HepG2 (cell line): ENCODE measurements at regions not wholly inside any gene's neighbourhood (a gene's known extent, or its start where the extent isn't known, plus 50 kb on each side); places are given as distances from the start of the nearest gene placed in this dataset.

ENCODE experiments used
- ATAC-seq: fragments of 200-7000 bp; cut with Tn5 transposase; 3 replicates; pipeline ENCODE4 v1.9.1; 2020; ENCODE audit warnings: mild to moderate bottlenecking, moderate library complexity
- BruUV-seq: library from RNA; stranded (reverse); fragments of 400-500 nt; replicated peaks from 2 replicates; lab custom pipeline; 2021; lab: Mats Ljungman, UMichigan
- CTCF ChIA-PET: fragments of 300-600 bp; formaldehyde crosslinking; extraction: SDS; loops from one replicate; lab custom pipeline; 2021; ENCODE audit warnings: low total read pairs, inconsistent platforms, low intra/inter-chr PET ratio; lab: Yijun Ruan, JAX
- POLR2A ChIA-PET: fragments of 350-600 bp; sonication (Branson Sonifier 250); formaldehyde crosslinking; loops from one replicate; lab custom pipeline; 2020; ENCODE audit warnings: antibody characterized with exemption, inconsistent platforms; lab: Yijun Ruan, JAX
- DNase-seq: peaks from one replicate; pipeline ENCODE4 v3.0.0-alpha.2; 2015; ENCODE audit warnings: low spot score
- FAIRE-seq: peaks from 3 replicates; lab custom pipeline; 2011; peaks lifted over from hg19 to GRCh38; lab: Jason Lieb, UNC
- H2AFZ ChIP-seq: one replicate; pipeline ENCODE4 v1.6.1; 2011; ENCODE audit warnings: low read length, inconsistent platforms
- H3K27ac ChIP-seq: fragments of 300-600 bp; 3 replicates; pipeline ENCODE4 v1.8.0; 2011; ENCODE audit warnings: mixed run types, mild to moderate bottlenecking, mixed read lengths, low read length, inconsistent platforms; ENCODE audit not compliant: insufficient read depth; ENCODE audit errors: extremely low read length
- H3K27me3 ChIP-seq, 2 experiments: fragments of 200-600 bp in 1 of 2; 2 replicates in 1 of 2; 3 replicates in 1 of 2; pipeline versions ENCODE4 v1.6.0 to v1.8.0; 2011; ENCODE audit warnings: low read length in 2 of 2, mild to moderate bottlenecking in 2 of 2, moderate library complexity in 2 of 2, inconsistent platforms in 1 of 2; ENCODE audit not compliant: insufficient read depth in 2 of 2, control insufficient read depth in 1 of 2
- H3K36me3 ChIP-seq, 2 experiments: fragments of 200-600 bp in 1 of 2; replicated peaks in 1 of 2; 2 replicates in 1 of 2; 3 replicates in 1 of 2; pipeline versions ENCODE4 v1.5.1 to v1.8.0; 2011; ENCODE audit warnings: low read length in 2 of 2, inconsistent platforms in 1 of 2; ENCODE audit not compliant: insufficient read depth in 2 of 2, control insufficient read depth in 1 of 2
- H3K4me1 ChIP-seq: 2 replicates; pipeline ENCODE4 v1.5.1; 2012; ENCODE audit warnings: low read length, inconsistent platforms; ENCODE audit not compliant: insufficient read depth
- H3K4me2 ChIP-seq: 2 replicates; pipeline ENCODE4 v1.6.0; 2011; ENCODE audit warnings: low read depth, low read length, inconsistent platforms
- H3K4me3 ChIP-seq, 3 experiments: fragments of 200-600 bp in 1 of 3; sonication (generic), shearing (Covaris generic) in 1 of 3; replicated peaks in 1 of 3; 2 replicates each; pipeline ENCODE4 v1.5.1; 2011 to 2016; ENCODE audit warnings: low read length in 3 of 3, inconsistent platforms in 2 of 3, low read depth in 2 of 3, mild to moderate bottlenecking in 2 of 3, control low read depth in 1 of 3, mixed read lengths in 1 of 3; ENCODE audit not compliant: insufficient read depth in 1 of 3
- H3K79me2 ChIP-seq: one replicate; pipeline ENCODE4 v1.6.1; 2011; ENCODE audit warnings: low read length, inconsistent platforms; ENCODE audit not compliant: insufficient read depth
- H3K9ac ChIP-seq: 2 replicates; pipeline ENCODE4 v1.6.0; 2011; ENCODE audit warnings: mild to moderate bottlenecking, low read depth, low read length, inconsistent platforms; ENCODE audit not compliant: insufficient read depth
- H3K9me3 ChIP-seq: 2 replicates; pipeline ENCODE4 v1.5.1; 2012; ENCODE audit warnings: mild to moderate bottlenecking, low read length
- H4K20me1 ChIP-seq: 2 replicates; pipeline ENCODE4 v1.6.0; 2011; ENCODE audit warnings: inconsistent platforms, mild to moderate bottlenecking, low read length, moderate library complexity; ENCODE audit not compliant: insufficient read depth
- HES4 ChIP-seq: sonication (generic); formaldehyde crosslinking; IDR thresholded peaks from 2 replicates; pipeline ENCODE4 v1.9.0; 2021; ENCODE audit warnings: mild to moderate bottlenecking, missing genetic modification reagents, borderline replicate concordance
- HNRNPK ChIP-seq: fragments of 200-400 bp; formaldehyde crosslinking; IDR thresholded peaks from 2 replicates; pipeline ENCODE4 v1.6.1; 2018; ENCODE audit warnings: low read length, low read depth, moderate library complexity, mild to moderate bottlenecking; ENCODE audit not compliant: poor library complexity, severe bottlenecking
- MAFG ChIP-seq: sonication (generic); formaldehyde crosslinking; IDR thresholded peaks from 2 replicates; pipeline ENCODE4 v1.5.1; 2020; ENCODE audit warnings: mild to moderate bottlenecking, missing genetic modification reagents
- SMAD3 ChIP-seq: sonication (generic); formaldehyde crosslinking; IDR thresholded peaks from 2 replicates; pipeline ENCODE4 v1.4.0; 2020; ENCODE audit warnings: missing genetic modification reagents
- SRSF4 ChIP-seq: fragments of 200-400 bp; formaldehyde crosslinking; IDR thresholded peaks from one replicate; pipeline ENCODE4 v1.6.1; 2018; ENCODE audit warnings: mild to moderate bottlenecking, low read depth, low read length, moderate library complexity; ENCODE audit not compliant: poor library complexity, severe bottlenecking
- ZNF558 ChIP-seq: sonication (generic); formaldehyde crosslinking; IDR thresholded peaks from 2 replicates; pipeline ENCODE4 v1.9.0; 2022; ENCODE audit warnings: mild to moderate bottlenecking, missing genetic modification reagents, borderline replicate concordance
- ZNF709 ChIP-seq: sonication (generic); formaldehyde crosslinking; IDR thresholded peaks from 2 replicates; pipeline ENCODE4 v1.5.0; 2020; ENCODE audit warnings: mild to moderate bottlenecking, missing genetic modification reagents
- WGBS: methylation state at CpG from one replicate; pipeline ENCODE4 v1.1.6; 2017; ENCODE audit warnings: low lambda C conversion rate; 5-methylcytosine and 5-hydroxymethylcytosine counted together
- in situ Hi-C: cut with HindIII; loops from 2 replicates; pipeline ENCODE4 v1.10.0; 2017; ENCODE audit warnings: low pct_unique_long_range_greater_than_20kb; ENCODE audit not compliant: extremely low pct_ligation_motif_present
- intact Hi-C: fragments of 100-400 bp; cut with micrococcal nuclease; formaldehyde crosslinking; loops from one replicate; pipeline ENCODE4 v1.10.0; 2022; ENCODE audit not compliant: unreplicated experiment
- TF ChIP-seq, protein P1 (sequence below): sonication (generic); formaldehyde crosslinking; IDR thresholded peaks from 2 replicates; pipeline ENCODE4 v1.5.1; 2020; ENCODE audit warnings: mild to moderate bottlenecking, missing genetic modification reagents, borderline replicate concordance
- TF ChIP-seq, protein P2 (sequence below): sonication (generic); formaldehyde crosslinking; IDR thresholded peaks from 2 replicates; pipeline ENCODE4 v1.5.0; 2020; ENCODE audit warnings: mild to moderate bottlenecking, missing genetic modification reagents
- TF ChIP-seq, protein P3 (sequence below): IDR thresholded peaks from 2 replicates; pipeline ENCODE4 v1.6.1; 2016; ENCODE audit warnings: missing compliant biosample characterization, missing genetic modification reagents, borderline replicate concordance
- TF ChIP-seq, protein P4 (sequence below): sonication (generic); formaldehyde crosslinking; IDR thresholded peaks from 2 replicates; pipeline ENCODE4 v1.8.0; 2022; ENCODE audit warnings: missing genetic modification reagents, mild to moderate bottlenecking, inconsistent platforms, borderline replicate concordance

DNA sequence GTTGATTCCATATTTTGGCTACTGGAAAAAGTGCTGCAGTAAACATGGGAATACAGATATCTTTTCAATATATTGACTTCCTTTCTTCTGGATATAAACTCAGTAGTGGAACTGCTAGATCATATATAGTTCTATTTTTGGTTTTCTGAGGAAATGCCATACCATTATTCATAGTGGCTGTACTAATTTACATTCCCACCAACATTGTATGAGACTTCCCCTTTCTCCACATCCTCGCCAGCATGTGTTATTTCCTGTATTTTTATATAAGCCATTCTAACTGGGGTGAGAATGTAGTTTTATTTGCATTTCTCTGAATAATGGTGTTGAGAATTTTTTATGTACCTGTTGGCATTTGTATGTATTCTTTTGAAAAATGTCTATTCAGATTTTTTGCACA lies 385.2 kb downstream of the NUF2 start (continued):
- TF ChIP-seq, protein P1, sequence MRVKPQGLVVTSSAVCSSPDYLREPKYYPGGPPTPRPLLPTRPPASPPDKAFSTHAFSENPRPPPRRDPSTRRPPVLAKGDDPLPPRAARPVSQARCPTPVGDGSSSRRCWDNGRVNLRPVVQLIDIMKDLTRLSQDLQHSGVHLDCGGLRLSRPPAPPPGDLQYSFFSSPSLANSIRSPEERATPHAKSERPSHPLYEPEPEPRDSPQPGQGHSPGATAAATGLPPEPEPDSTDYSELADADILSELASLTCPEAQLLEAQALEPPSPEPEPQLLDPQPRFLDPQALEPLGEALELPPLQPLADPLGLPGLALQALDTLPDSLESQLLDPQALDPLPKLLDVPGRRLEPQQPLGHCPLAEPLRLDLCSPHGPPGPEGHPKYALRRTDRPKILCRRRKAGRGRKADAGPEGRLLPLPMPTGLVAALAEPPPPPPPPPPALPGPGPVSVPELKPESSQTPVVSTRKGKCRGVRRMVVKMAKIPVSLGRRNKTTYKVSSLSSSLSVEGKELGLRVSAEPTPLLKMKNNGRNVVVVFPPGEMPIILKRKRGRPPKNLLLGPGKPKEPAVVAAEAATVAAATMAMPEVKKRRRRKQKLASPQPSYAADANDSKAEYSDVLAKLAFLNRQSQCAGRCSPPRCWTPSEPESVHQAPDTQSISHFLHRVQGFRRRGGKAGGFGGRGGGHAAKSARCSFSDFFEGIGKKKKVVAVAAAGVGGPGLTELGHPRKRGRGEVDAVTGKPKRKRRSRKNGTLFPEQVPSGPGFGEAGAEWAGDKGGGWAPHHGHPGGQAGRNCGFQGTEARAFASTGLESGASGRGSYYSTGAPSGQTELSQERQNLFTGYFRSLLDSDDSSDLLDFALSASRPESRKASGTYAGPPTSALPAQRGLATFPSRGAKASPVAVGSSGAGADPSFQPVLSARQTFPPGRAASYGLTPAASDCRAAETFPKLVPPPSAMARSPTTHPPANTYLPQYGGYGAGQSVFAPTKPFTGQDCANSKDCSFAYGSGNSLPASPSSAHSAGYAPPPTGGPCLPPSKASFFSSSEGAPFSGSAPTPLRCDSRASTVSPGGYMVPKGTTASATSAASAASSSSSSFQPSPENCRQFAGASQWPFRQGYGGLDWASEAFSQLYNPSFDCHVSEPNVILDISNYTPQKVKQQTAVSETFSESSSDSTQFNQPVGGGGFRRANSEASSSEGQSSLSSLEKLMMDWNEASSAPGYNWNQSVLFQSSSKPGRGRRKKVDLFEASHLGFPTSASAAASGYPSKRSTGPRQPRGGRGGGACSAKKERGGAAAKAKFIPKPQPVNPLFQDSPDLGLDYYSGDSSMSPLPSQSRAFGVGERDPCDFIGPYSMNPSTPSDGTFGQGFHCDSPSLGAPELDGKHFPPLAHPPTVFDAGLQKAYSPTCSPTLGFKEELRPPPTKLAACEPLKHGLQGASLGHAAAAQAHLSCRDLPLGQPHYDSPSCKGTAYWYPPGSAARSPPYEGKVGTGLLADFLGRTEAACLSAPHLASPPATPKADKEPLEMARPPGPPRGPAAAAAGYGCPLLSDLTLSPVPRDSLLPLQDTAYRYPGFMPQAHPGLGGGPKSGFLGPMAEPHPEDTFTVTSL, result no peak
- no peak for TF ChIP-seq SRSF4
- TF ChIP-seq, protein P2, sequence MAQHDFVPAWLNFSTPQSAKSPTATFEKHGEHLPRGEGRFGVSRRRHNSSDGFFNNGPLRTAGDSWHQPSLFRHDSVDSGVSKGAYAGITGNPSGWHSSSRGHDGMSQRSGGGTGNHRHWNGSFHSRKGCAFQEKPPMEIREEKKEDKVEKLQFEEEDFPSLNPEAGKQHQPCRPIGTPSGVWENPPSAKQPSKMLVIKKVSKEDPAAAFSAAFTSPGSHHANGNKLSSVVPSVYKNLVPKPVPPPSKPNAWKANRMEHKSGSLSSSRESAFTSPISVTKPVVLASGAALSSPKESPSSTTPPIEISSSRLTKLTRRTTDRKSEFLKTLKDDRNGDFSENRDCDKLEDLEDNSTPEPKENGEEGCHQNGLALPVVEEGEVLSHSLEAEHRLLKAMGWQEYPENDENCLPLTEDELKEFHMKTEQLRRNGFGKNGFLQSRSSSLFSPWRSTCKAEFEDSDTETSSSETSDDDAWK (CRISPR knock-in tag), result no peak
- TF ChIP-seq, all 625 proteins: peak for 0

DNA sequence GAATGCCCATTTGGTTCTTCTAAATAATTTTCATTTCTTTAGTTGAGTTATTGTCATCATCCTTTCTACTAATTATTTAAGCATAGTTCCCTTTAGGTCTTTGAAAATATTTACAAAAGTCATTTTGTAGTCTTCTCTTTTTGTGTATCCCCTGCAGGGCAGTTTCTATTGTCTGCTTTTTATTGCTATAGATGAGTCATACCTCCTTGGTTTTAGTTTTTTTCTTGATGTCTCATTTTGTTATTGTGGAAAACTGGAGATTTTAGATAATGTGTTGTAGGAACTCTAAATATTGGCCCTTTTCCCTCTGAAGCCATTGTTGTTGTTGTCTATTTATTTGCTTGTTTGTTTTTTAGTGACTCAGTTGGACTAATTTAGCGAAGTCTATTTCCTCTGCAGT lies 387.9 kb downstream of the NUF2 start:
- Histone ChIP-seq H3K4me1 (no peaks in the 10 kb centered on the region), H4K20me1 (no peaks in the 10 kb centered on the region), H3K36me3 (no peaks in the 10 kb centered on the region), H3K9ac (no peak overlapping the region), H3K27me3 (no peaks in the 10 kb centered on the region), H3K4me3 (no peak overlapping the region), H3K4me2 (no peak overlapping the region), H3K27ac (no peak overlapping the region), H3K79me2 (no peaks in the 10 kb centered on the region), H2AFZ (no peak overlapping the region), H3K9me3 (peaks cover 59% of the 10 kb centered on the region)
- no TSS peak for BruUV-seq
- FAIRE-seq (no peak), ATAC-seq (no peak), DNase-seq (no peak)
- intact Hi-C loops (no loop called here), in situ Hi-C loops (no loop called here)
- ChIA-PET POLR2A (no interaction called here), CTCF (no interaction called here)
- WGBS, result 0% methylated on average over 1 of the region's 1 CpG
- no peak for TF ChIP-seq HES4
- TF ChIP-seq, protein P3, sequence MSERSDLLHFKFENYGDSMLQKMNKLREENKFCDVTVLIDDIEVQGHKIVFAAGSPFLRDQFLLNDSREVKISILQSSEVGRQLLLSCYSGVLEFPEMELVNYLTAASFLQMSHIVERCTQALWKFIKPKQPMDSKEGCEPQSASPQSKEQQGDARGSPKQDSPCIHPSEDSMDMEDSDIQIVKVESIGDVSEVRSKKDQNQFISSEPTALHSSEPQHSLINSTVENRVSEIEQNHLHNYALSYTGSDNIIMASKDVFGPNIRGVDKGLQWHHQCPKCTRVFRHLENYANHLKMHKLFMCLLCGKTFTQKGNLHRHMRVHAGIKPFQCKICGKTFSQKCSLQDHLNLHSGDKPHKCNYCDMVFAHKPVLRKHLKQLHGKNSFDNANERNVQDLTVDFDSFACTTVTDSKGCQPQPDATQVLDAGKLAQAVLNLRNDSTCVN, result no peak
- no peak for TF ChIP-seq ZNF709 (CRISPR knock-in tag)
- TF ChIP-seq ZNF558 (CRISPR knock-in tag), result no peak
- no peak for TF ChIP-seq HNRNPK
- no peak for TF ChIP-seq SMAD3 (CRISPR knock-in tag)
- TF ChIP-seq, protein P4, sequence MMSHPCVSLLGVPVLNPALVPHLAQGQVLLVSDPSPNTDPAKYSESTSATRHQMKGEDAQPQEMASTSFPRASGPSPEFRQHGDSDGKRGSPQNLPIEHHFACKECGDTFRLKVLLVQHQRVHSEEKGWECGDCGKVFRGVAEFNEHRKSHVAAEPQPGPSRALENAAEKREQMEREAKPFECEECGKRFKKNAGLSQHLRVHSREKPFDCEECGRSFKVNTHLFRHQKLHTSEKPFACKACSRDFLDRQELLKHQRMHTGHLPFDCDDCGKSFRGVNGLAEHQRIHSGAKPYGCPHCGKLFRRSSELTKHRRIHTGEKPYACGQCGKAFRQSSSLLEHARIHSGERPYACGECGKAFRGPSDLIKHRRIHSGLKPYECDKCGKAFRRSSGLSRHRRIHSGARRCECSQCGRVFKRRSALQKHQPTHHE (CRISPR knock-in tag), result no peak
- no peak for TF ChIP-seq MAFG (CRISPR knock-in tag)
